Naive thymus-derived CD8-positive, alpha-beta T cell (primary cell): ENCODE measurements at regions not wholly inside any gene's neighbourhood (a gene's known extent, or its start where the extent isn't known, plus 50 kb on each side); places are given as distances from the start of the nearest gene placed in this dataset.
"Not testable (repeated sequence)": the region's sequence is repeated elsewhere in the genome, so short reads cannot be mapped to it uniquely, and the experiment has no call there.

Experiments
- ATAC-seq, 2 donors: fragments of 150-1000 bp; cut with Tn5 transposase in 1 of 2; sonication (Bioruptor Pico), chemical (Tn5 transposase) in 1 of 2; 1 replicate in 1 of 2; 2 replicates in 1 of 2; pipeline ENCODE4 v1.10.0; 2021; ENCODE audit warnings: mild to moderate bottlenecking in 2 of 2, moderate library complexity in 2 of 2
- POLR2A ChIA-PET: fragments of 350-600 bp; sonication (Branson Sonifier 250); formaldehyde crosslinking; loops from one replicate; lab custom pipeline; 2021; ENCODE audit warnings: antibody characterized with exemption; lab: Charles Lee
- DNase-seq, 10 donors: peaks; one replicate each; pipeline versions ENCODE4 v3.0.0 to v3.0.0-alpha.2; 2020 to 2022
- H3K27ac Mint-ChIP-seq, 10 donors: one replicate each; pipeline ENCODE4 v1.8.0; 2020 to 2022; ENCODE audit warnings: mild to moderate bottlenecking in 10 of 10, mixed read lengths in 10 of 10, moderate library complexity in 4 of 10, inconsistent platforms in 1 of 10
- H3K27me3 Mint-ChIP-seq, 5 donors: one replicate each; pipeline ENCODE4 v1.8.0; 2021 to 2022; ENCODE audit warnings: mixed read lengths in 5 of 5
- H3K36me3 Mint-ChIP-seq, 3 donors: one replicate each; pipeline ENCODE4 v1.8.0; 2020 to 2022; ENCODE audit warnings: mixed read lengths in 3 of 3, mild to moderate bottlenecking in 2 of 3, inconsistent platforms in 1 of 3
- H3K4me1 Mint-ChIP-seq, 4 donors: one replicate each; pipeline ENCODE4 v1.8.0; 2021 to 2022; ENCODE audit warnings: mixed read lengths in 4 of 4
- H3K4me3 Mint-ChIP-seq, 10 donors: one replicate each; pipeline ENCODE4 v1.8.0; 2020 to 2022; ENCODE audit warnings: mild to moderate bottlenecking in 10 of 10, mixed read lengths in 10 of 10, moderate library complexity in 6 of 10, inconsistent platforms in 1 of 10
- H3K9me3 Mint-ChIP-seq, 9 donors: one replicate each; pipeline ENCODE4 v1.8.0; 2020 to 2022; ENCODE audit warnings: mixed read lengths in 9 of 9, mild to moderate bottlenecking in 3 of 9, inconsistent platforms in 1 of 9, moderate library complexity in 1 of 9

DNA sequence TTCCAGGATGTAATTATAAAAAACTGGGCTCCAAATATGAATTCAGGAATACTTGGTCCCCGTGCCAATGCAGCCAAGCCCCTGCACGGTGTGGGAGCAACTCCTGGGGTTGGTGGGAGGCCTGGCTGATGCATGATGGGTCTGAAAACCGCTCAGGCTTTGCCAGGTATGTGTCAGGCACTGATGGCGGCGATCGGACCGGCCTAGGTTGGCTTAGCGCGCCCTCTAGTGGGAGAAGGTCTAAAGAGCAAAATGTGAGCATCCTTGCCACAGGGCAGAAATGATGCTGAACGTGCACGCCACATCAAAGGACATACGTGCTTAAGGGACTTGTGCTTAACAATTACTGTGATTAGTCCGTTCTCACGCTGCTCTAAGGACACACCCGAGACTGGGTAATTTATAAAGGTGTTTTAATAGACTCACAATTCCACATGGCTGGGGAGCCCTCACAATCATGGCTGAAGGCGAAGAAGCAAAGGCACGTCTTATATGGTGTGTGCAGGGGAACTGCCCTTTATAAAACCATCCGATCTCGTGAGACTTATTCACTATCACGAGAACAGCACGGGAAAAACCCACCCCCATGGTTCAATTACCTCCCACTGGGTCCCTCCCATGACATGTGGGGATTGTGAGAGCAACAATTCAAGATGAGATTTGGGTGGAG is 196.2 kb upstream of the PLGLB1 start:
- H3K4me1 Mint-ChIP-seq, POLR2A ChIA-PET, H3K27me3 Mint-ChIP-seq, H3K36me3 Mint-ChIP-seq, H3K27ac Mint-ChIP-seq, H3K4me3 Mint-ChIP-seq, H3K9me3 Mint-ChIP-seq: not testable (repeated sequence)
- DNase-seq, result peak in 8 of 10 donors; percentile 16 to 78 (median 62)
- peak; percentile 86 to 97 for ATAC-seq

DNA sequence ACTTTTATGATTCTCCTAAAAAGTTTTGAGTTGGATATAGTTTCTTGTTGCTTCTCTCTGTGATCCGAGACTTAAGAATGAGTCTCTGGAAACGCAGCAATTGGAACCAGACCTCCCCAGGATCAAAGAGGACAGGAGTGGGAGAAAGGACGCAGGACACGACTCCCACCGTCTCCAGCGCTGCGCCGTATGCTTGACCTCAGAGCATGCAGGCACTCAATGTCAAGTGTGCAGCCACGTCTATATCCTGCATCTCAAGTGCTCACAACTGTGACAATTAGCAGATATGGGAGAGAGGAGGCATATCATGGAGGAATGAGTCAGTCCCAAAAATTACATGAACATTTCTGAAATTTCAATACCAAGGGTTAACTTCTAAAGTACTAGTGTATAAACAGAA is 199.0 kb upstream of the PLGLB1 start:
- H3K4me3 Mint-ChIP-seq, H3K4me1 Mint-ChIP-seq, H3K36me3 Mint-ChIP-seq, H3K27ac Mint-ChIP-seq, H3K9me3 Mint-ChIP-seq, ATAC-seq, DNase-seq, POLR2A ChIA-PET: not testable (repeated sequence)
- peaks cover 0 to 19% (median 5%) of the 10 kb centered on the region in 5 donors for H3K27me3 Mint-ChIP-seq

DNA sequence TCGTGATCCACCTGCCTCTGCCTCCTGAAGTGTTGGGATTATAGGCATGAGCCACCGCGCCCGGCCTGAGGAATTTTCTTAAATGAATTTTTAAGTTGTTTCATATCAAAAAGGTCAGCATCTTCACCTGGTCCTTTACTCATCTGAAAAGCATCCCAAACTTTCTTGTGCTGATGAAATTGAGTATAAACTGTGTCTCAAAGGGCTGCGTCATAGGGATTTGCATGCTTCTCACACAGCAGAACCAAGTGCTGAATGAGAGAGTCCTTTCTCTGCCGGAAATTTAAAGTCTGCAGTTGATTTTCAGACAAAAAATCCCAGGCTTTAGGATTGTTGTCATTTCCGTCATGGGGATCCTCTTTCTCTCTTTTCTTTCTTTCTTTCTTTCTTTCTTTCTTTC is 200.5 kb upstream of the PLGLB1 start:
- H3K27me3 Mint-ChIP-seq, result peaks cover 0 to 25% (median 6%) of the 10 kb centered on the region in 5 donors
- H3K36me3 Mint-ChIP-seq, DNase-seq, POLR2A ChIA-PET, ATAC-seq, H3K4me1 Mint-ChIP-seq, H3K4me3 Mint-ChIP-seq, H3K9me3 Mint-ChIP-seq: not testable (repeated sequence)
- H3K27ac Mint-ChIP-seq, result peak overlapping the region in 1 of 10 donors; percentile 10

DNA sequence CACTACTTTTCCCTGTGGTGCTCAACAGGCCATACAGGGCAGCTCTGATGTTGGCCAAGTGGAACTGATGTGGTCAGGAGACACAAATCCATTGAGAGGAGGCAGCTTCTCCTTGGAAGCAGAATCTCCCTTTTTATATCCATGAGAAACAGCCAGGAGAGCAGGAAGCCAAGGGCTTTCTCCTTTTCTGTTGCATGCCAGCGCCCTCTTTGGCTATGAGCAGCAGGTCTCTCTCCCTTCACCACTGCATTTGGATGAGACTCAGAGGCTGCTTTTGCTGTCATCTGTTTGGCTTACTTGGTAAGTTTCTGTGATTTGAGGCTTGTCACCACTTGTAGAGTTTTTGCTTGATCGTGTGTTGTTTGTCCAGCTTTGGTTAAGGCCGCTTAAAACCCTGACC is 202.2 kb upstream of the PLGLB1 start:
- H3K27ac Mint-ChIP-seq, ATAC-seq, POLR2A ChIA-PET, H3K4me3 Mint-ChIP-seq, H3K4me1 Mint-ChIP-seq, DNase-seq, H3K36me3 Mint-ChIP-seq, H3K9me3 Mint-ChIP-seq: not testable (repeated sequence)
- H3K27me3 Mint-ChIP-seq, result peaks cover 0 to 25% (median 6%) of the 10 kb centered on the region in 5 donors

DNA sequence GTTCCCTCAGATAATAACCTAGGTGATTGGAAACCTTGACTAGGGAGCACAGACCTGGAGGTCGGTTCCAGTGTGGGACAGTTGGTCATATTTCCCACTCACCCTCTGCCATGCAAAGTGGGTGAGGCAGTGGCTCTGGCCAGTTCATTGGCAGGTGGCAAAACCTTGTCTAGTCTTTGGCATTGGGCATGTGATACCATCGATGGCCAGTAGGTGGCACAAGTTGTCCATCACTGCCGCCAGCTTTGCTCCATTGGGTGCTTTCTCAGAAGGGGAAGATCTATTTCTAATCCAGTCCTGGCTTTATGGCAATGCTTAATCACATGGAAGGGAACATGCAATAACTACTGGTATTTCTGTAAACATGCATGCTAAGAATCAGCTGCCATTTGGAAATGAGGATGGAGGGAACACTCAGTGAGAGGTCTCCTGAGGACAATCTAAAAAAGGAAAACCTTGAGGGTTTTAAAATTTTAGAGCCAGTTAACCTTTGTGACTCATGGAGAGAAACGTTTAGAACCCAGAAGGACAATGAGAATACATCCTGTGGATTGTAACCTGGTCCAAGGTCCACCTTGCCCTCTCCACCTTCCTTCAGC is 207.5 kb upstream of the PLGLB1 start:
- POLR2A ChIA-PET, H3K27me3 Mint-ChIP-seq, H3K36me3 Mint-ChIP-seq, H3K9me3 Mint-ChIP-seq, H3K4me1 Mint-ChIP-seq, H3K4me3 Mint-ChIP-seq, H3K27ac Mint-ChIP-seq: not testable (repeated sequence)
- peak; percentile 46 to 67 for ATAC-seq
- DNase-seq, result peak in 3 of 10 donors; percentile 21 to 35 (median 32)

DNA sequence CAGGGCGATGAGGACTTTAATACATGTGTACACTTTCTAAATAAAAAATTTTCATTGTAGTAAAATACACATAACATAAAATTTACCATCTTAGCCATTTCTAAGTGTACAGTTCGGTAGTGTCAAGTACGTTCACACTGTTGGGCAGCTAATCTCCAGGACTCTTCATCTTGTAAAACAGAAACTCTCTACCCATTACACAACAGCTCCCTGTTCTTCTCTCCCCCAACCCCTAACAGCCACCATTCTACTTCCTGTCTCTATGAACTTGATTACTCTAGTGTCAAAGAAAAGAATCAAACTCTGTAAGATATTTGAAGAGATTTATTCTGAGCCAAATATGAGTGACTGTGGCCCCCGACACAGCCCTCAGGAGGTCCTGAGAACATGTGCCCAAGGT is 208.3 kb upstream of the PLGLB1 start:
- DNase-seq, ATAC-seq, POLR2A ChIA-PET: not testable (repeated sequence)

DNA sequence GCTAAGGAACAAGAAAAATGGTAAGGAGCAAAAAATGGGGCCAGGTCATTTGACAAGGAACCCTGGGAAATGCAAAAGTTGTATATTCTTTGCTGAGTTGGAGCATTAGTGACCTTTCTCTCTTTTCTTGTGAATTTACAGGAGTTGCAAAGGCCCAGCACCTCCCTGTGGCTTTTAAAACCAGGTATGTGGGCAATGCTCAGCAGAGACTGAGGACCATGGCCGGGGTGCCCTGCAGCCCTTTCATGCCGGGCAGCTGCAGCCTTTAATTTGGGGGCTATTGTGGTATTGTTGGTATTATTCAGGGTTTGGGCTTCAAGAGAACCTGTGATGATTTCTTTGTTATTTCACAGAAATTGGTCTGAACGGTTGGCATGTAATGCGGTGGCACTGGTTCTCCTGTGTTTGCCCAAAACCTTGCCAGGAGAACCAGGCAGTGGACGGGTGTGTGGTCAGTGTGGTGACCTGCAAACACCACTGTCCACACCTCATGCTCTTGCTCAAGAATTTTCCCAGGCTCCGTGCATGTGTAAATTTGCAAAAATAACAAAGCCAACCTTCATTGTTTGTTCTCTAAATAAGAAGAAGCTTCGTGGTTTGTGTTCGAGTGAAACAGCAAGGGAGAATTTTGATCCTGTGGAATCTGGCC is 213.8 kb upstream of the PLGLB1 start:
- H3K4me3 Mint-ChIP-seq, H3K4me1 Mint-ChIP-seq, ATAC-seq, DNase-seq, H3K27me3 Mint-ChIP-seq, H3K9me3 Mint-ChIP-seq, H3K27ac Mint-ChIP-seq, H3K36me3 Mint-ChIP-seq, POLR2A ChIA-PET: not testable (repeated sequence)

More for the DNA sequence above, 208.3 kb upstream of the PLGLB1 start:
- peak overlapping the region in 2 of 10 donors; percentile 11 to 34 for H3K27ac Mint-ChIP-seq
- not testable (repeated sequence) for H3K9me3 Mint-ChIP-seq, H3K36me3 Mint-ChIP-seq, H3K4me1 Mint-ChIP-seq, H3K27me3 Mint-ChIP-seq, H3K4me3 Mint-ChIP-seq

DNA sequence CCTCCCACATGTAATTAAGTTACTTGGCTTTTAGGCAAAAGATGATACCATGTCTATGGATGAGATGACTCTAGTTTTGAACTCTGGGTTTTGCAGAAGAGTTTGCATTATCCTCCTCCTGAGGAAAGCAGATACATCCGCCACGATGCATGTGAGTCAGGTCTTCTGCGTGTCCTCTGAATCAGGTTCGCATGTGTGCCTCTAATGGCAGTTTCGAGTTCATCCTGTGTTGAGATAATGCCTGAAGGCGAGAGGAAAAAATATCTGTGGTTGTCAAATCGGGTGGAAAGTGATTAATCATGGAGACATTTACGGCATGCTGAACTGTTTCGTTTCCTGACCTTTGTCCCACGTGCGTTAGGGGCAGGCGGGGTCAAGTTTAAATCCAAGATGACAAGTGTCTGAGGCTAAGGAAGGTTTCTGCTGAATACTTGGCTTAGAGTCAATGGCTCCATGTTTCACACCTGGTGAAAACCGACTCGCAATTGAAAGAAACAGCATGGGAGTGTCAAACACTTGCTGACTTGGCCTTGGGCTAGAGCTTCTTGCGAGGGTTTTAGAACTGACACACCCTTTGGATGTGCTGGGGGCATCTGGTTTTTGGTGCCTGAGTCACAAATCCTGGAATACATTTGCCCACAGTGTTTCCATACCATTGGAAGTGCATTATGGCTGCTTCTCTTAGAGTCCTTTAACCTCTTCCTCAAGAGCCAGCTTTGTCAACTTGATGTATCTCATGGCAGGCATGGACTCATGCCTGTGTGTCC is 216.1 kb upstream of the PLGLB1 start:
- ATAC-seq, H3K36me3 Mint-ChIP-seq, H3K27me3 Mint-ChIP-seq, DNase-seq, H3K27ac Mint-ChIP-seq, H3K4me3 Mint-ChIP-seq, POLR2A ChIA-PET, H3K4me1 Mint-ChIP-seq, H3K9me3 Mint-ChIP-seq: not testable (repeated sequence)

DNA sequence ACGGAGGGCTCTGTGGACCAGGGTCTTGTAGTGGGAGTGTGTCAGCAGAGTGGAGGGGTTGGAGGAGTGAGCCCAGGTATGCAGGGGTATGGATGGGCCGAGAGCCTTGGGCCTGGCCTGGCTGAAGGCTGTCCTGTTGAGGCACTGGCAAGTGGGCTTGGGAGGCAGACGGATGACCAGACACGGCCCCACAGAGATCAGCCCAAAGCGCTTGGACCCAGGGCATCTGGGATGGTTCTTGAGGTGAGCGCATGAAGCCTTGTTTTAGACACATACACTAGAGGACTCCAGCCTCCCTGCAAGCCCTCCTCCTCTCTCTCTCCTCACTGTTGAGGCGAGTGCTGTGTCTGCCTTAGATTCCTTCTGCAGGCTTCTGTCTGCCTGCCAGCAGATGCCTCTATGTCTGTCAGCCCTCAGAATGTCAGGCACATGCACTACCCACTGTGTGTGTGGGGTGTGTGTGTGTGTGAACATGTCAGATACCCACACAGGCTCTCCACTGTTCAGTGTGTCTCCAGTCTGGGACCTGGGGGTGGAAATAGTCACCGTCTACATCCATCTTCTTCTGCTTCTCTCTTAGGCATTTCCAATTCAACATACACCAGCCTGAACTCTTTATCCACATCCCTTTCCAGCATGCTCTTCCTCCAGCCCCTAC is 218.0 kb upstream of the PLGLB1 start:
- H3K4me1 Mint-ChIP-seq, ATAC-seq, H3K36me3 Mint-ChIP-seq, H3K27me3 Mint-ChIP-seq, H3K4me3 Mint-ChIP-seq, H3K27ac Mint-ChIP-seq, DNase-seq, POLR2A ChIA-PET, H3K9me3 Mint-ChIP-seq: not testable (repeated sequence)

DNA sequence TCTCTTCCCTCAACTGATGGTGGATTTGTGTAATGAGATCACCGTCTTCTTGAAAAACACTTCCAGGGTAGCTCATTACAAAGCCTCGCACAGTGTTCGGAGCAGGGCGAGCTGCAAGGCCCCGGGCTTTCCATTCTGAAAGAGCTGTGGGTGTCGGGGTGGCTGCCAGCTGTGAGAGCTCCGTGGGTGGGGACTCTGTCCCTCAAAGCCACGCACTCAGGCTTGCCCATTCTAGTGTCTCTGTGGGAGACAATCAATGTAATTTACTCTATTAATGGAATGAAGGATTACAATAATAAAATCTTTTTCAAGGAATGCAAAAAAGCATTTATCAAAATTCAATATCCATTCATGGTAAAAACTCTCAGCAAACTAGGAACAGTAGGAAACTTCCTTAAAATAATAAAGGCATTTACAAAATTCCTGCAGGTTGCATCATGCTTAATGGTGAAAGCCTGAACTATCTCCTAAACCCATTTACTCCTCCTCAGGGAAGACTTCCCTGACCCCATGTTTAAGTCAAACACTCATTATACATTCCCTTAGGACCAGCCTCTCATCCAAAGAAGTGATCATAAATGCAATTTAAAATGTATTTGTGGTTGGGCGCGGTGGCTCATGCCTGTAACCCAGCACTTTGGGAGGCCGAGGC is 224.5 kb upstream of the PLGLB1 start:
- H3K27me3 Mint-ChIP-seq, result peaks cover 0 to 11% (median 1%) of the 10 kb centered on the region in 5 donors
- H3K9me3 Mint-ChIP-seq, H3K4me1 Mint-ChIP-seq, DNase-seq, H3K4me3 Mint-ChIP-seq, ATAC-seq, H3K27ac Mint-ChIP-seq, POLR2A ChIA-PET, H3K36me3 Mint-ChIP-seq: not testable (repeated sequence)

DNA sequence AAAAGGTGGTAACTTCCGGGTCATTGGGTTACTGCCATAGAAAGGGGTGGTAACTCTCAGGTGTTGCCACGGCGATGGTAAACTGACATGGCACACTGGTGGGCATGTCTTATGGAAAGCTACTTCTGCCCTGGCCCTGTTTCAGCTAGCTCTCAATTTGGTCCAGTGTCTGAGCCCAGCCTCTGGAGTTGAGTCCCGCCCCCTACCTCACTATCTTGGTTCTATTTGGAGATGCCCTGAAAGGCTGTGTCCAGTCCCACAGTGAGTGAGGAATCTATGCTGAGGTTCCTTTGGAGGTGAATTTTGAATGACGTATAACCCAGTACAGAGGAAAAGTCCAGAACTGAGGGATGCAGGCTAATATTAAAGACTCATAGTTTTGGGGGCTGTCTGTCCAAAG is 230.4 kb upstream of the PLGLB1 start:
- ATAC-seq, H3K36me3 Mint-ChIP-seq, DNase-seq, H3K4me3 Mint-ChIP-seq, H3K27me3 Mint-ChIP-seq, H3K4me1 Mint-ChIP-seq, POLR2A ChIA-PET, H3K9me3 Mint-ChIP-seq, H3K27ac Mint-ChIP-seq: not testable (repeated sequence)

DNA sequence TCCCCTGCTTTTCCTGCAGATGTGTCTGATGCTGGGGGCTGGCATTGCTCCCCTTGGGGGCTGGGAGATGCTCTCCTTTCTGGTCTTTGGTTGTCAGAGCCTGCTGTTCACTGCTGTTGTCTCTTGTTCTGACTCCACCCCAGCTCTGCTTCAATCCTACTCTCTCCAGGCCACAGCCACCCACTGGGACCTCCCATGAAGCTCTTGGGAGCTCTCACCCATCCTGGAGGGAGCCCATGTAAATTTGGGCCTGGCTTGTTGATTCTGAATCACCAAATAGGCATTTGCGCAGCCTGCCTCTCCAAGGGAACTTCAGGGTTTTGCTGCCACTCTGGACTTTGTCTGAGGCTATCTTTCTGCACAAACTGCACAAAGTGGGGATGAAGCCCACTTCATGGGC is 232.9 kb upstream of the PLGLB1 start:
- ATAC-seq, H3K27ac Mint-ChIP-seq, H3K4me3 Mint-ChIP-seq, H3K27me3 Mint-ChIP-seq, H3K36me3 Mint-ChIP-seq, H3K9me3 Mint-ChIP-seq, DNase-seq, POLR2A ChIA-PET, H3K4me1 Mint-ChIP-seq: not testable (repeated sequence)
